HG02973 (cell line): ENCODE measurements at regions not wholly inside any gene's neighbourhood (a gene's known extent, or its start where the extent isn't known, plus 50 kb on each side); places are given as distances from the start of the nearest gene placed in this dataset.
"Not testable (repeated sequence)": the region's sequence is repeated elsewhere in the genome, so short reads cannot be mapped to it uniquely, and the experiment has no call there.

Experiments
- ATAC-seq: cut with Tn5 transposase; IDR thresholded peaks from one replicate; pipeline ENCODE4 v1.9.1; 2021; ENCODE audit warnings: moderate library complexity; ENCODE audit not compliant: unreplicated experiment

GRCh38 chr2:150863691-150864090 is 376.2 kb upstream of the RND3 start:
- no peak for ATAC-seq

GRCh38 chr2:150860301-150860700 is 372.8 kb upstream of the RND3 start:
- no peak for ATAC-seq

DNA sequence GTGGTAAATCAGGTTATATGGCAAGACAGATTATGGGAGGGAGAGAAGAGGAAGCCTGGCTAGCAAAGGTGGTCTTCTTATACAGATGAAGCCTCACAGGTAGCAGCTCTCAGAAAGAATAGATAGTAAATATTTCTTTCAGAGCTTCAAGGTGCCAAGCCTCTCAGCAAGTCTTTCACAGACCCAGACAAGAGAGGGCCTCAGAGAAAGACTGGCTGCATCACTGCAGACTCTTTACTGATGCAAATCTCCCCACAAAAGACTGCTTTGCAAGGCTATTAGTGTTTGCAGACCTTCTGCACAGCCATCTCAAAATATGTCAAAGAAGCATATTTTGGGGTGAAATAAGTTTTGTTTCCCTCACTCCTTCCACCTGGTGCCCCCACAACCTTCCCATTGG is 372.4 kb upstream of the RND3 start:
- no peak for ATAC-seq

GRCh38 chr2:150859162-150859561 is 371.7 kb upstream of the RND3 start:
- ATAC-seq: no peak

GRCh38 chr2:150858382-150858781 is 370.9 kb upstream of the RND3 start:
- ATAC-seq: no peak

DNA sequence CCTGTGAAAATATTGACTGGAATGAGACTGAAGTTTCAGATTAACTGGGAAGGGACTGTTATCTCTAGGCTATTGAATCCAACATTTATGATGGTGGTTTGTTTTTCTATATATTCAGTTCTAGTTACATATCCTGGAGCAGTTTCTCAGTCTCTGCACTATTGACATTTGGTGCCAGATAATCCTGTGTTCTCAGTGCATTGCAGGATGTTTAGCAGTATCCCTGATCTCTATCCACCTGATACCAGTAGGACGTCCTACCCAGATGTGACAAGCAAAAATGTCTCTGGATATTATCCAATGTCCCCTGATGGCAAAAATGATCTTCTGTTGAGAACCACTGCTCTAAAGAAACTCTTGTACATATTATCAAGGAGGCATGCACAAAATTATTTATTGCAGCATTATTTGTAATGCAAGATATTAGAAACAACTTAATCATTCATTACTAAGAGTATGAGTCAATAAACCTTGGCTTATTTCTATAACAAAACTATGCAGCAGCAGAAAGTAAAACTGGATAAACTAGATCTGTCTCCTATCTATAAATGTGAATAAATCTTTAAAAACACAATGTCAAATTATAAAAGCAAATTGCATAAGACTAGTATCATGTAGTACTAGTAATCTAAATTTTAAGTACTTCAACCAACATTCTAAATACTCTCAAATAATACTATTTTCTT is 369.3 kb upstream of the RND3 start:
- ATAC-seq: no peak

DNA sequence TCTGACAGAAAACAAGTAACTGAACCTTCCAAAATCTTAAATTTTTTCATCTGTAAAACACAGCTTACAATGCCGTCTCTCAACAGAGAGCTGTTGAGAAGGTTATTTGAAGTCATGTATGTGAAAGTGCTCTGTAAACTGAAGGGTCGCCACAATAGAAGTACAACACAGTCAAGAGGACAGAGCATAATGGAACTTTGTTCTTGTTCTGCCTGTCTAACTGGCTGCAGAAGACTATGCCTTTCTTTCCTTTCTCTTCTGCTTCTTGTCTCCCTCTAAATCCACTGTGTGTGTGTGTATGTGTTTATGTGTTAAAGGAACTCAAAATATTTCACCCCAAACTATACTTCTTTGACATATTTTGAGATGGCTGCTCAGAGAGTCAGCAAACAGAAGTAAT is 365.8 kb upstream of the RND3 start:
- no peak for ATAC-seq

GRCh38 chr2:150850641-150851040 is 363.2 kb upstream of the RND3 start:
- no peak for ATAC-seq

GRCh38 chr2:150847578-150847977 is 360.1 kb upstream of the RND3 start:
- no peak for ATAC-seq

DNA sequence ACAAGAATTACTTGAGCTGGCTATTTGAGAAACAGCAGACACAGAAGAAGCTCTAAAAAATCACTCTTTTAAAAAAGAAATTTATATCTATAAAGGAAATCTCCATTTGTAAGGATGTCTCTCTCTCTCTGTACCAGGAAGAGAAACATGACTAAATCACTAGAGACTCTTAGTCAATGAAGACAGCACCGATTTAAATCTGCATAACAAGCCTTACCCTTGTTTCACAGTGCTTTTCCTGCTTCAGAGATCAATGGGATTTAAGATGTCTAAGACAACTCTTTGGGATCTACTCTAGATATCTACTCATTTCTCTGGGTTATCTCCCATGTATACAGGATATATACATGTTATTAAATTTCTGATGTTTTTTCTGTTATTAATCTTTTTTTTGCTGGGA is 359.2 kb upstream of the RND3 start:
- ATAC-seq: no peak

GRCh38 chr2:150832686-150833085 is 345.2 kb upstream of the RND3 start:
- no peak for ATAC-seq

- no peak for ATAC-seq
These were observed 336.7 kb upstream of the RND3 start for GRCh38 chr2:150824118-150824517.

- ATAC-seq: no peak
These were observed 330.0 kb upstream of the RND3 start for GRCh38 chr2:150817422-150817821.

DNA sequence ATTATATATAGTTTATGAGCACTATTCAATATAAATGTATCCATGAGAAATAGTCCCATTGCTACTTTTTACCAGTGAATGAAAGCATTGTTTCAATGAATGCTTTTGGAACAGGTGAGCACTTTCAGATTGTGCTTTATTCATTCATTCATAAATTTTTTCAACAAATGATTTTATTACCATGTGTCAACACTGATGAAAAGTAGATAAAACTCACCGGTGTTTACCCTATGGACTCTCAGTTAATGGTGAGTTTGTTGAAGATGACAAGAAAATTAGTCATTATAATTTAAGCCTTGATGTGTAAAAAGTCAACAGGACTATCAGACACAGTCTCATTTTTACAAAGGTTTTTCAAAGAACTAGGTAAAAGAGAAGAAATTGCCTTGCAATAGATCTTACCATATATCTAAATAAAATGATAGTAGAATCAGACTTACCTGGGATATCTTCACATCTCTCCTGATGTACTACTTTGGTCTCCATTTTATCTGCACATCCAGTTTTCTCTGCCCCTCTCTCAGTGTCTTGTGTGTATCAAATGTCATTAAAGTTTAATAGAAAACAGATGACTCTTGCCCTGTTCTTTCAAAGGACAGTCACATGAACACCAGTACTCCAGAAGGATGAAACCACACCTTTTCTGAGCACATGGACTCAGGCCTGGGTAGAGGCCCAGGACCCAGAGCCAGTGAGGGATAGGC is 325.3 kb upstream of the RND3 start:
- no peak for ATAC-seq

DNA sequence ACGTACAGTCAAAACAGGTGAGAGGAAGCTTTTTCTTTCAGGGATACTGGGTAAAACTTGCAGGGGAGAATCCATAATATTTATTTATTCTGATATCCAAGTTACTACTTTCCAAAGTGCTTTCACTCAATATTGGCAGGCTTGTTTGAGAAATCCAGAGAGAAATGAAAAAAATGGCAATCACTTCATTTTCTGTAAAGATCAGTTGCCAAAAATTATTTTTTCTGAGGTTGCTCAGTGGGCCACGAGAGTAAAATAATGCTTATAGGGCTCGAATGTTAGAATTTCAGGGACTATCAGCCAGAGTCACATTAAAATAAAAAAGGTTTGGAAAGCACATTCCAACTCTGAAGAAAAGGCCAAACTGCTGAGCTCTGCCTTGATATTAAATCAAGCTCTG is 324.6 kb upstream of the RND3 start:
- no peak for ATAC-seq

DNA sequence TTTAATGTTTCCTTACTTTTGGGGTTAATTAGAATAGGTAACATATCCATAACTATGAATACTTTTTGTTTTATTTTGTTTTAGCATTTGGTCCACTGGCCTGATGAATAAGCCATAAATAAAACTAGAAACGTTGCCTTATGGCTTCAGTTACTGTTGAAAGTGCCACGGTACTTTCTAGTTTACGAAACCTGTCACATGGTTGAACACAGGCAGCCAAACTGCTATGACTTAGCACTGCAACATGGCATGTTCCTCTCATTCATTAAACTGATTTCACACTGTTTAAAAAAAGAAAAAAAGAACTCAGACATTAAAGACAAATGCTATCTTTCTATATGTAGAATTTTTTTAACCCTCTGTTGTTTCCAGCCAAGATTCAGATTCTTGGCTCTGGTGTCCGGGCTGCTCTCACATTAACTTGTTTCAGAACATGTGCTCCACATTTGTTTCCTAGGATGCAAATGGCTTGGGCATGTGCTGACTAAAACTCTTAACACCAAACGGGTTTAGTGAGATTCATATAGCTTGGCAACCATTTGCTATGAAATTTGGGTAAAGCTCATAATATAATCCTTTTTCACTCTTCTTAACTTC is 323.9 kb upstream of the RND3 start:
- ATAC-seq: no peak

DNA sequence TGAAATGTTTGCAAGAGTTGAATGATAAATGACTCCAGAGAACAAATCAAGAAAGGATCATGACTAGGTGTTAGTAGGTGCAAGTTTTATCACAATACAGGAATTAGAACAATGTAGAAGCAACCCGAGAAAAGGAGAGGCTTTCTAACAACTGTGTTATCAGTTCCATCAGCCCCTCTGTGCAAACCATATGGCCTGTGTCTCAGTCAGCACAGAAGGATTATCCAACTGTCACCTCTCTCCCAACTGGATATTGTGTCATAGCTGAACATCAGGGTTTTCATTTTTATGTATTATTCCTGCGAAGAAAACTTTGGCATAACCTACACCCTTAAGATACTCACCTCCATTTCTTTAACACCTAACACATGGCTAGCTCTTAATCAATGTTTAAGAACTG is 321.6 kb upstream of the RND3 start:
- no peak for ATAC-seq

GRCh38 chr2:150806336-150806735 is 318.9 kb upstream of the RND3 start:
- no peak for ATAC-seq

- no peak for ATAC-seq
These were observed 316.4 kb upstream of the RND3 start for GRCh38 chr2:150803689-150804398.

GRCh38 chr2:150802635-150803034 is 315.2 kb upstream of the RND3 start:
- ATAC-seq: no peak

GRCh38 chr2:150796236-150796635 is 308.8 kb upstream of the RND3 start:
- ATAC-seq: not testable (repeated sequence)
